Caki2 (cell line): ENCODE measurements at regions not wholly inside any gene's neighbourhood (a gene's known extent, or its start where the extent isn't known, plus 50 kb on each side); places are given as distances from the start of the nearest gene placed in this dataset.

Source experiments
- DNase-seq: peaks from one replicate; pipeline ENCODE4 v3.0.0-alpha.2; 2015; ENCODE audit warnings: low read depth
- in situ Hi-C: cut with HindIII; loops from 2 replicates; pipeline ENCODE4 v1.10.0; 2016; ENCODE audit warnings: low sequenced_read_pairs, low pct_unique_long_range_greater_than_20kb, mixed read lengths

DNA sequence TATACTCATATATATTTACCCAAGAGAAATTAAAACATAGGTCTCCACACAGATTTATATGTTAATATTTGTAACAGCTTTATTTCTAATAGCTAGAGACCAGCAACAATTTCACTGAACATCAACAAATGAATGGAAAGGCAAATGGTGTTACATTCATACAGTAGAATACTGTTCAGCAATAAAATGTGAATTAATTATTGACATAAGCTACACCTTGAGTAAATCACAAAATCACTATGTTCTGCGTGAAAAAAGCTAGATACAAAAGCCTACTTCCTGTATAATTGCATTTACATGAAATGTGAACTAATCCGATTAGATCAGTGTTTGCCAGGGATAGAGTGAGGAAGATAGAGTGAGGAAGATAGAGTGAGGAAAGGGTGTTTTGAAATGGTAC is 945.7 kb downstream of the SQOR start:
- DNase-seq = no peak
- in situ Hi-C loops = no loop called here

DNA sequence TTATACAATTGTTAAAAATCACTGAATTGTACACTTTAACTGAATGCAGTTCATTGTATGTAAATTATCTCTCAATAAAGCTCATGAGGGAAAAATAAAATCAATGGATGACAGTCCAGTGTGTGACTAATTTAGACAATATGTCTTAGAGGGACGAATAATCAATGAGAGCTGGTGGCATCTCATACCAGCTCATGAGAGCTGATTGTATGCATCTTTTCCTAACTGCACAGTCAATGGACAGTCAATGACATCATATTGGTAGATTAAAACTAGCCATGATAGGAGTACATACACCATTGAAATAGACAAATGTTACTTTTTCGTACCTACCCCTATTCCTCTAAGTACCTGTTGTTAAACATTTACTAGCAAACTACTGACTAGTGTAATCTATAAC is 946.1 kb downstream of the SQOR start:
- in situ Hi-C loops = no loop called here
- no peak for DNase-seq

DNA sequence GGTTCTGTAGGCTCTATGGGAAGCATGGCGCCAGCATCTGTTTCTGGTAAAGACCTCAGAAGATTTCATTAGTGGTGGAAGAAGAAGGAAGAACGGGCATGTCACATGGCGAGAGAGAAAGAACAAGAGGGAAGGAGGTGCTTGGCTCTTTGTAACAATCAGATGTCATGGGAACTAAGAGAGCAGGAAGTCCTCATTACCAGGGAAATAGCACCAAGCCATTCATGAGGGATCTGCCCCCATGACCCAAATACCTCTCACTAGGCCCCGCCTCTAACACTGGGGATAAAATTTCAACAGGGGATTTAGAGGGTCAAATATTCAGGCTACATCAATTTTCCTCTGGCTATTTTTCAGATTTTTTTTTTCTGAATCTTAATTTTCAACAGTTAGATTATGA is 954.3 kb downstream of the SQOR start:
- no peak for DNase-seq
- in situ Hi-C loops = no loop called here

DNA sequence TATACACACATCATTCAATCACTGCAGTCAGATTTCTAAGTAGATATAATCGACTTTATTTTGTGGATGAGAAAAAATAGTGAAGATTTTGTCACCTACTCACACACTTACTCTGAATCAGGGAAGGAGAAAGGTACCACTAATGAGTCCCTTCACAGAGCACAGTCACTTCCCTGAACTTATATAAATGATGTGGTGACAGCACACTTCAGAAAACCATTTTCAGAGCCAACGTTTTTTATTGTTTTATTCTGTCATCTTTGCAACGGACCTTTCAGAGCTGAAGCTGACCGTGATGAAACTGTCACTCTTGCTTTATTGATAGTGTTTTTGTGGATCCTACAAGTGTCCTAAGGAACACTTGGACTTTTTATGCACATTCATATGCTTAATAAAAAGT is 956.6 kb downstream of the SQOR start:
- in situ Hi-C loops = no loop called here
- DNase-seq = no peak

- in situ Hi-C loops = no loop called here
- no peak for DNase-seq
These were observed 960.2 kb downstream of the SQOR start for GRCh38 chr15:46595016-46595415.

DNA sequence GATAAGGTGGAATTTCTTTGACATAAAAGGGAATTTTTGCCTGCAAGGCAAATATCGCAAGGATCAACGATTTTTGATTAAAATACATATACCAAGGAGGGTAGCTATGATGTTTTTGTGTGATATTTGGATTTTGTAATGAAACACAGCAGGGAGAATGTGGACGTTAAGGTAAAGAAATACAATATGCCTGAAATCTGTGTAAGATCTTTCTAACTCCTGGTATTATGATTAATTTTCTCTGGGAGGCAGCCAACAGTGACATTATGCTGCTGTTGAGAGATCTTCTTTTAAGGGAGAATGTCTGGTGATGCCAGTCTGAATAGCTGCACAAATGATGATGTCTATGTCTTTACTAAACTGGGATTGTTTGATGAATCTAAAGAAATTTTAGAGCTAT is 972.2 kb downstream of the SQOR start:
- no peak for DNase-seq
- in situ Hi-C loops = no loop called here

- DNase-seq = no peak
- in situ Hi-C loops = no loop called here
These were observed 981.2 kb downstream of the SQOR start for GRCh38 chr15:46616033-46616432.

DNA sequence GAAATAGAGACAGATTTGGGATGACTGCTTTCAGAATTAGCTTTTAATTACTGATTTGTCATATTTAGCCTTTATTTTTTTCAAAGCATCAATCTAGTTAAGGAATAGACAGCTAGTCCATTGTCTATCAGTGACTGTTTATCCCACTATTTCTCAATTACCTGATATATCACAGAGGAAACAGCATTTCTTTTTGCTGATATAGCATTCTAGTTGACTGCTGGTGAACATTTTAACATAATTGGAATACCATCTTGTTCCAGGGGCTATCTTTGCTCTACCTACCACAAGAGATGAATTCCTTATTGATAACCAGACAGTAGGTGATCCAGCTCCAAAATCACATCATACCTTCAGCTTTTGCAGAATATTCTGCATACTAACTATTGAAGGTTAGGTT is 982.7 kb downstream of the SQOR start:
- in situ Hi-C loops = no loop called here
- DNase-seq = no peak

DNA sequence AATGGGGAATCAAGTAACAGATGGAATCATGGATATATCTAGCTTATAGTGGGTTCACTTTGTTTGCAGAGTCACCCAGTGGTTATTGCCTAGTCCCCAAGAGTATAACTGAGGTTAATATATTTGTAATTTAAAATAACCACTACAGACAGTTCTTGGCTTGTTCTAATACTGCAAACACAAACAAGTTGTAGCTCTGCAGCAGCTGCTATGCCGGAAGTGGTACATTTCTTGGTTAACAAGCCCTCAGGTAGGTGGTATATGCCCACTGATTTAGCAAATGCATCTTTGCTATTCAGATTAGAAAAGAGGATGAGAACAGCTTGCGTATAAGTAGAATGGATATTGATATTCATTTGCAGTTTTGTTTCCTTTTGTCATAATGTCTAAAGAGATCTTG is 984.2 kb downstream of the SQOR start:
- DNase-seq = no peak
- in situ Hi-C loops = no loop called here

GRCh38 chr15:46620392-46621013 is 985.7 kb downstream of the SQOR start:
- DNase-seq = no peak
- in situ Hi-C loops = no loop called here

DNA sequence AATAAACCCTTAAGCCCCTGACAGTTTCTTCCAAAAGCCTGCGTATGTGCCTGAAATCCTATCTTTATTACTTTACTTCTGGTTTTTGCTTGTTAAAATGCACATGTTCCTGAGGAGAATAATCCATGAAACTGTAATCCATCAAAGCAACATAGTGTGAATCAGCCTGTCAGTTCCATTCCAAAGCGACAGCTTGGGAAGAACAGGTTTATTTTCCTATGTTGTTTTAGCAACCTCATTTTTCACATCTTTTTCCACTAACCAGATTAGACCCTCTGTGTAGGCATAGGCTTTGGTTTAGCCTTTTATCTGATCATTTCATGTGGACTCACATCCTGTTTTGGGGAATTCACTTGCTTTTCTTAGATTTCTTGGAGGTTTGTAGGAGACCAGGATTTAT is 988.0 kb downstream of the SQOR start:
- in situ Hi-C loops = no loop called here
- no peak for DNase-seq

- in situ Hi-C loops = no loop called here
- DNase-seq = no peak
These were observed 1001.4 kb downstream of the SQOR start for GRCh38 chr15:46636206-46636605.

DNA sequence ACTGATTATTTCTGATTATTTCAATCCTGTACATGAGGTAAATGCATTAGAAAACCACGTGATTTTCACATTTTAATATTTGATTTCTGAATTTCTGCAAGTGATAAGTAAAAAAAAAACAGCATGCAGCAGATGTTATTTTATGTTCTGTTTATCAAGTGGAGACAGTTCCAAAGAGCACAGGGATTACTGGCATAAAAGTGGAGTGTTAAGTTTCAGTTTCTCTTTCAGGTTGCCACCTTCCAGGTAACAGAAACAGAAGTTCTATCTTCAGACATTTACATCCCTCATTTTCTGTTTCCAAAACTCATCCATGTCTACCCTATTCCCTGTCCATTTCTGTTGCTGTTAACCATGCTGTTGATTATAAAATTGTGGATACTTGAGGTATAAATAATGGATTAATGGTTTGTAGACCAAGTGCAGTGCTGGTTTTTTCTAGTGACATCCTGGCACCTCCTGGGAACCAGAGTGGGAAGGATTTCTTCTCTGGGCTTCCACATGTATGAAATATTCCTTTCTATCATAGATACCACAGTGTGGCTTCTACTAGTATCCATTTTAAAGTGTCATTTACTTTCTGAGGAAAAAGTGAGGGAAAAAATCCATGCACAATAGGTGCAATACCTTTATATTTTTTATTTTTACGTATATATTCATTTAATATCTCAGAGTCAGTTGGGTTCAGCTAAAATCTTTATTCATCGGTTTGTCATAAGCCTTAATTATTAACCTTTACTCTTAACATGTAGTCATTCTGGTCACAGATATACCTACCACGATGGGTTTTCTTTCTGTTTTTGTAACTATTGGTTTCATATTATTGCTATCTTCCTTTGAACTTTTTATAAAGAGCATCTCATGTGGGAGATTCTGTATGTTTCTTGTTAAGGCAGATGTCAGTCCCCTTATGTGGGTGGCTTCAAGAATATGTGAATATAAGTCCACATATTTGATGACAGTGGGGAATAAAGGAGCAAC is 1010.0 kb downstream of the SQOR start:
- DNase-seq = no peak
- in situ Hi-C loops = no loop called here

GRCh38 chr15:46646490-46646889 is 1011.7 kb downstream of the SQOR start:
- no peak for DNase-seq
- in situ Hi-C loops = no loop called here

GRCh38 chr15:46647046-46647445 is 1012.2 kb downstream of the SQOR start:
- no peak for DNase-seq
- in situ Hi-C loops = no loop called here

DNA sequence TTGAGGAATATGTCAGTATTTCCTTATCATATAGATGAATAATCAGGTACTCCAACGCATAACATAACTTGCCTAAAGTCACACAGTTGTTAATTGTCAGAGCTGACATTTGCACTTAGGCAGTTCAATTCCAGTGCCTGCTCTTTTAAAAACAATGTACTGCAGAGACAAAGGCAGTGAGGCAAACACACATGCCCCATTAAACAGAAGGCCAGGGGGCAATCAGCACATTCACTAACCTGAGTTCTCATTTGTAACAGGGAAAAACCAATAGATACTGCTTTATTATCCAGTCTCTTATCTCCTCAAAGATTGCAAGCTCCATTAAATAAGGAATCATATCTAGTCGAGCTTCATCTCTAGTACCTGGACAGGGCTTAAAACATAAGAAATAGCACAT is 1017.4 kb downstream of the SQOR start:
- no peak for DNase-seq
- in situ Hi-C loops = no loop called here

DNA sequence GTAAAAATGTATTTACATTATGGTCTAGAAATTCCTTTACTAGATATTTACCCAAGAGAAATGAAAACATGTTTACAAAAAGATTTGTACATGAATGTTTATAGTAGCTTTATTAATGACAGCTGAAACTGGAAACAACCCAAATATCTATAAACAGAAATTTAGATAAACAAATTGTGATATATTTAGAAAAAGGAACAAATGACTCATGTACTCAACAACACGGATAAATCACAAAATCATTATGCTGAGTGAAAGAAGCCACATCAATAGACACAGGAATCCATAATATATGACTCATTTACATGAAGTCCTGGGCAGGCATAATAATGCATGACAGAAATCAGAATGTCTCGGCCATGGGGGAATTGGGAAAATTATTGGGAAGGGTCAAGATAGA is 1020.2 kb downstream of the SQOR start:
- in situ Hi-C loops = no loop called here
- no peak for DNase-seq

DNA sequence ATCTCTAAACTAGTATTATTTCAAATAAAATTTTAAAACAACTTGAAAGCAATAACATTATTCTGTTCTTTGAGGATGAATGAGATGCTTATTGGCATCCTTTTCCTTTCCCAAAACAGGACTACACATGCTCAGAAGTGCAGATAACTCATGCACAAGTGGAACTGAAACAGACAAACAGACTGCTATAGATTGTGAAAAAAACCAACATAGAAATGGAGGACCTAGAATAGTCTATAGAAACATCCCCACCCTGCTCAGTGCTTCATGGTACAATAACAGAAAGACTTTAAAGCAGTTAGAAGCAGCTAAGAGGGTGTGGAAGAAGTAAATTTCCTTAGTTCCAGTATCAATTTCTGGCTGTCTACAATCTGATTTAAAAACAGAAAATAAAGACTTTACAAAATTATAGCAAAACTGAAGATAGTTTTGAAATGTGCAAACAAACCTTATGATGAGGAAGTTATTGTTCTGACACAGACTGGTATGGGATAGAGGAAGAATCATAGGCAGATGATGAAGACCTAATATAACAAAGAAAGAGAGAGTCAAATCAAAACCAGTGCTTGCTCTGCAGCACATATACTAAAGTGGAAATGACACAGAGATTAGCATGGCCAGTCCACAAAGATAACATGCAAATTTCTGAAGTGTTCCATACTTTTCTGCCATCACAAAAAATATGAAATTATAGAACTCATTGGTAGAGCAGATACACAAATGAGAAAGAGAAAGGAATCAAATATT is 1025.4 kb downstream of the SQOR start:
- in situ Hi-C loops = no loop called here
- DNase-seq = no peak

DNA sequence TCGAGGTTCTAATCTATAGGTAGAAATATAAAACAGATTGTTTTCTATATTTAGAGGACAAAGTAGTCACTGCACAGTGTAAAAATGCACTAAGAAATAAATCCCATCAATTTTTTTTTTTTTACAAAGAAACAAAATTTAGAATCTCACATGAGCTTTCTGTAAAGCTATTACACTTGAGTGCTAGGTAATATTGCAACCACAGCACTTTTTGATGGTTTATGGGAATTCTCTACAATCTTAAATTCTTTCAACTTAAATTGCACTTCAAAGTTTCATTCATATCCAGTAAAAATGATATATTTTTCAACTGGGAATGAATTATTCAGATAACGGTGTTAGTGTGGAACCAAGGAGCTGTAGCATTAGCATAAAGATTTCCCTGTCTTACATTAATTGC is 1035.4 kb downstream of the SQOR start:
- no peak for DNase-seq
- in situ Hi-C loops = no loop called here
